Left ventricle myocardium inferior (tissue), 1 donor: ENCODE measurements at regions not wholly inside any gene's neighbourhood (a gene's known extent, or its start where the extent isn't known, plus 50 kb on each side); places are given as distances from the start of the nearest gene placed in this dataset.

ENCODE experiments used
- DNase-seq: peaks from one replicate; pipeline ENCODE4 v3.0.0-alpha.2; 2020
- H3K27ac ChIP-seq: fragments of 200-600 bp; replicated peaks from 2 replicates; pipeline ENCODE4 v1.8.0; 2021
- H3K27me3 ChIP-seq: fragments of 200-600 bp; 2 replicates; pipeline ENCODE4 v1.8.0; 2021; ENCODE audit warnings: low read depth
- H3K36me3 ChIP-seq: fragments of 200-600 bp; 2 replicates; pipeline ENCODE4 v1.8.0; 2021
- H3K4me1 ChIP-seq: fragments of 200-600 bp; 2 replicates; pipeline ENCODE4 v1.8.0; 2021
- H3K4me3 ChIP-seq: fragments of 200-600 bp; 2 replicates; pipeline ENCODE4 v1.8.0; 2021; ENCODE audit warnings: mild to moderate bottlenecking, moderate library complexity
- H3K9me3 ChIP-seq: fragments of 200-600 bp; replicated peaks from 2 replicates; pipeline ENCODE4 v1.8.0; 2021
- intact Hi-C: fragments of 100-400 bp; cut with micrococcal nuclease; formaldehyde crosslinking; loops from one replicate; pipeline ENCODE4 v1.11.0; 2022
- TF ChIP-seq, protein P1 (sequence below): fragments of 200-600 bp; IDR thresholded peaks from 2 replicates; pipeline ENCODE4 v1.8.0; 2021; ENCODE audit warnings: antibody characterized with exemption, mild to moderate bottlenecking, borderline replicate concordance
- donor health status: DM: no; HTN: yes; CAD: no; lungs with severe emphysema.

DNA sequence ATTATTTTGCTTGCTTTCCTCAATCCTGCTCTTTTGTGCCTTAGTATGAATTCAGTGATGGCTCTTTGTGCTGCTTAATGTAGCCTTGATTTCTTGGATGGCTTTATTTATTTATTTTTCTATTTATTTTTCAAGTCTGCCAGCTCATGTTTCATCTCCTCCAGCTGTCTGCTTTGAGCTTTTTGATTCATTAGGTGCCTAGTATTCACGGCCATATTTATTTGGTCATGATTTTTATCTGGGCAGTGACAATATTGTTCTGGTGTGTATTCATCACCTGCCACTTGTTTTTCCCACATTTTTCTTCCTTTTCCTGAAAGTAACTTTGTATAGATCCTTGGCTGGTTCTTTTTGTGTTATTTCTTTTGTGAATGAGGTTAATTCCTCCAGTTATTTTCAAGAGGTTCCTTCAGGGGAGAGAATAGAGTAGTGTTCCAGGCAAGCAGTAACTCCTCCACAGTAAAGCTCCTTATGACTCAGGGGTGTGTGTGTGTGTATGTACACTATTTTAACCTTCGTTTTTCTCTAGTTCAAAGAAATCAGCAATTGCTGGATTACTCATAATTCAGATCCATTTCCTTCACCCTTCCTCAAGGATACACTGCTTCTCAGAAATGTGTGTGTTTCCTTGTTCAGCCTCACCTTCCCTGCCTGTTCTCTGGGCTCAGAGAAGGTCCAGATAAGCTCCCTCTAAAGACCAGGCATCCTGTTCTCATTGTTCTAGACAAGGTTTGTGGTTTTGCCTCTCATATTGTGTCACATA is 51.6 kb upstream of the PMCH start:
- Histone ChIP-seq H3K36me3 (no peaks in the 10 kb centered on the region), H3K27me3 (no peaks in the 10 kb centered on the region), H3K4me3 (no peak overlapping the region), H3K4me1 (no peaks in the 10 kb centered on the region), H3K9me3 (peaks cover 4% of the 10 kb centered on the region), H3K27ac (no peak overlapping the region)
- intact Hi-C loops = no loop called here
- TF ChIP-seq, protein P1, sequence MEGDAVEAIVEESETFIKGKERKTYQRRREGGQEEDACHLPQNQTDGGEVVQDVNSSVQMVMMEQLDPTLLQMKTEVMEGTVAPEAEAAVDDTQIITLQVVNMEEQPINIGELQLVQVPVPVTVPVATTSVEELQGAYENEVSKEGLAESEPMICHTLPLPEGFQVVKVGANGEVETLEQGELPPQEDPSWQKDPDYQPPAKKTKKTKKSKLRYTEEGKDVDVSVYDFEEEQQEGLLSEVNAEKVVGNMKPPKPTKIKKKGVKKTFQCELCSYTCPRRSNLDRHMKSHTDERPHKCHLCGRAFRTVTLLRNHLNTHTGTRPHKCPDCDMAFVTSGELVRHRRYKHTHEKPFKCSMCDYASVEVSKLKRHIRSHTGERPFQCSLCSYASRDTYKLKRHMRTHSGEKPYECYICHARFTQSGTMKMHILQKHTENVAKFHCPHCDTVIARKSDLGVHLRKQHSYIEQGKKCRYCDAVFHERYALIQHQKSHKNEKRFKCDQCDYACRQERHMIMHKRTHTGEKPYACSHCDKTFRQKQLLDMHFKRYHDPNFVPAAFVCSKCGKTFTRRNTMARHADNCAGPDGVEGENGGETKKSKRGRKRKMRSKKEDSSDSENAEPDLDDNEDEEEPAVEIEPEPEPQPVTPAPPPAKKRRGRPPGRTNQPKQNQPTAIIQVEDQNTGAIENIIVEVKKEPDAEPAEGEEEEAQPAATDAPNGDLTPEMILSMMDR = no peak
- no peak for DNase-seq
